Neural cell (in vitro differentiated cells): ENCODE measurements at regions not wholly inside any gene's neighbourhood (a gene's known extent, or its start where the extent isn't known, plus 50 kb on each side); places are given as distances from the start of the nearest gene placed in this dataset.

ENCODE experiments used
- H2AFZ ChIP-seq: fragments of 200-600, 300-800 bp; sonication (generic), shearing (Covaris generic); 2 replicates; pipeline ENCODE4 v1.6.0; 2014; ENCODE audit warnings: low read depth, mild to moderate bottlenecking, antibody characterized with exemption, low read length, moderate library complexity
- H3F3A ChIP-seq: fragments of 200-600 bp; shearing (Covaris generic); 2 replicates; pipeline ENCODE4 v1.6.1; 2016; ENCODE audit warnings: mild to moderate bottlenecking, moderate library complexity, mixed read lengths, antibody characterized with exemption, low read length; ENCODE audit not compliant: insufficient read depth, poor library complexity, severe bottlenecking
- H3K27ac ChIP-seq: fragments of 200-600, 300-800 bp; sonication (generic), shearing (Covaris generic); 2 replicates; pipeline ENCODE4 v1.5.1; 2014; ENCODE audit warnings: mild to moderate bottlenecking, low read length, moderate library complexity
- H3K27me3 ChIP-seq: fragments of 300-800, 200-600 bp; sonication (generic), shearing (Covaris generic); 2 replicates; pipeline ENCODE4 v1.6.0; 2014; ENCODE audit warnings: mild to moderate bottlenecking, low read depth, low read length, moderate library complexity; ENCODE audit not compliant: insufficient read depth
- H3K36me3 ChIP-seq: fragments of 300-800, 200-600 bp; sonication (generic), shearing (Covaris generic); 2 replicates; pipeline ENCODE4 v1.5.1; 2014; ENCODE audit warnings: mild to moderate bottlenecking, antibody characterized with exemption, low read length, moderate library complexity; ENCODE audit not compliant: insufficient read depth
- H3K4me2 ChIP-seq: fragments of 300-800, 200-600 bp; sonication (generic), shearing (Covaris generic); 2 replicates; pipeline ENCODE4 v1.6.0; 2014; ENCODE audit warnings: mild to moderate bottlenecking, low read length
- H3K4me3 ChIP-seq: fragments of 300-800, 200-600 bp; sonication (generic), shearing (Covaris generic); 2 replicates; pipeline ENCODE4 v1.5.1; 2014; ENCODE audit warnings: mild to moderate bottlenecking, low read length, moderate library complexity
- H3K79me2 ChIP-seq: fragments of 200-600 bp; shearing (Covaris generic); replicated peaks from 2 replicates; pipeline ENCODE4 v1.6.0; 2014; ENCODE audit warnings: mild to moderate bottlenecking, low read length, moderate library complexity; ENCODE audit not compliant: insufficient read depth
- H3K9ac ChIP-seq: fragments of 300-800, 200-600 bp; sonication (generic), shearing (Covaris generic); 2 replicates; pipeline ENCODE4 v1.6.1; 2016; ENCODE audit warnings: mild to moderate bottlenecking, low read length, mixed read lengths
- H3K9me2 ChIP-seq: fragments of 200-600 bp; shearing (Covaris generic); 2 replicates; pipeline ENCODE4 v1.6.1; 2016; ENCODE audit warnings: mild to moderate bottlenecking, low read length, mixed read lengths; ENCODE audit not compliant: insufficient read depth
- H3K9me3 ChIP-seq: fragments of 200-600, 300-800 bp; sonication (generic), shearing (Covaris generic); 2 replicates; pipeline ENCODE4 v1.6.1; 2016; ENCODE audit warnings: mild to moderate bottlenecking, mixed run types, low read length, moderate library complexity, mixed read lengths
- H4K20me1 ChIP-seq: fragments of 200-600 bp; shearing (Covaris generic); 2 replicates; pipeline ENCODE4 v1.6.1; 2016; ENCODE audit warnings: mild to moderate bottlenecking, mixed run types; ENCODE audit not compliant: insufficient read depth
- EP300 ChIP-seq: fragments of 450-650 bp; conservative IDR thresholded peaks from 2 replicates; pipeline ENCODE4 v1.6.1; 2014; ENCODE audit warnings: antibody characterized with exemption, mild to moderate bottlenecking, moderate library complexity; ENCODE audit not compliant: poor library complexity, severe bottlenecking
- EZH2 ChIP-seq: fragments of 200-600, 300-800 bp; shearing (Covaris generic), sonication (generic); IDR thresholded peaks from 2 replicates; pipeline ENCODE4 v1.6.1; 2014; ENCODE audit warnings: antibody characterized with exemption, low read length, borderline replicate concordance, mild to moderate bottlenecking; ENCODE audit not compliant: insufficient read depth, poor library complexity, severe bottlenecking
- MXI1 ChIP-seq: fragments of 450-650 bp; conservative IDR thresholded peaks from 2 replicates; pipeline ENCODE4 v1.6.1; 2014; ENCODE audit warnings: antibody characterized with exemption, mild to moderate bottlenecking; ENCODE audit not compliant: poor library complexity, severe bottlenecking
- POLR2AphosphoS5 ChIP-seq: IDR thresholded peaks from 2 replicates; pipeline ENCODE4 v1.6.1; 2012
- RAD21 ChIP-seq: fragments of 450-650 bp; conservative IDR thresholded peaks from 2 replicates; pipeline ENCODE4 v1.6.1; 2014; ENCODE audit warnings: antibody characterized with exemption, mild to moderate bottlenecking, moderate library complexity
- SMC3 ChIP-seq: fragments of 450-650 bp; conservative IDR thresholded peaks from 2 replicates; pipeline ENCODE4 v1.6.1; 2014; ENCODE audit warnings: antibody characterized with exemption, mild to moderate bottlenecking, moderate library complexity; ENCODE audit not compliant: poor library complexity
- TAF1 ChIP-seq: IDR thresholded peaks from 2 replicates; pipeline ENCODE4 v1.6.1; 2012; ENCODE audit warnings: low read depth
- TF ChIP-seq, protein P1 (sequence below): IDR thresholded peaks from 2 replicates; pipeline ENCODE4 v1.6.1; 2012; ENCODE audit warnings: borderline replicate concordance
- TF ChIP-seq, protein P2 (sequence below): fragments of 450-650 bp; IDR thresholded peaks from 2 replicates; pipeline ENCODE4 v1.5.1; 2014; ENCODE audit warnings: antibody characterized with exemption, mild to moderate bottlenecking, moderate library complexity; ENCODE audit not compliant: poor library complexity, severe bottlenecking

- Histone ChIP-seq H3K9ac (peak overlapping the region; percentile 42), H3K9me3 (no peaks in the 10 kb centered on the region), H3K4me3 (peak overlapping the region; percentile 59), H3K27me3 (no peaks in the 10 kb centered on the region), H2AFZ (no peak overlapping the region), H3K4me2 (peak overlapping the region; percentile 14), H3K79me2 (no peaks in the 10 kb centered on the region), H4K20me1 (no peaks in the 10 kb centered on the region), H3K36me3 (no peaks in the 10 kb centered on the region), H3F3A (no peaks in the 10 kb centered on the region), H3K9me2 (no peaks in the 10 kb centered on the region), H3K27ac (no peak overlapping the region)
- TF ChIP-seq, protein P1, sequence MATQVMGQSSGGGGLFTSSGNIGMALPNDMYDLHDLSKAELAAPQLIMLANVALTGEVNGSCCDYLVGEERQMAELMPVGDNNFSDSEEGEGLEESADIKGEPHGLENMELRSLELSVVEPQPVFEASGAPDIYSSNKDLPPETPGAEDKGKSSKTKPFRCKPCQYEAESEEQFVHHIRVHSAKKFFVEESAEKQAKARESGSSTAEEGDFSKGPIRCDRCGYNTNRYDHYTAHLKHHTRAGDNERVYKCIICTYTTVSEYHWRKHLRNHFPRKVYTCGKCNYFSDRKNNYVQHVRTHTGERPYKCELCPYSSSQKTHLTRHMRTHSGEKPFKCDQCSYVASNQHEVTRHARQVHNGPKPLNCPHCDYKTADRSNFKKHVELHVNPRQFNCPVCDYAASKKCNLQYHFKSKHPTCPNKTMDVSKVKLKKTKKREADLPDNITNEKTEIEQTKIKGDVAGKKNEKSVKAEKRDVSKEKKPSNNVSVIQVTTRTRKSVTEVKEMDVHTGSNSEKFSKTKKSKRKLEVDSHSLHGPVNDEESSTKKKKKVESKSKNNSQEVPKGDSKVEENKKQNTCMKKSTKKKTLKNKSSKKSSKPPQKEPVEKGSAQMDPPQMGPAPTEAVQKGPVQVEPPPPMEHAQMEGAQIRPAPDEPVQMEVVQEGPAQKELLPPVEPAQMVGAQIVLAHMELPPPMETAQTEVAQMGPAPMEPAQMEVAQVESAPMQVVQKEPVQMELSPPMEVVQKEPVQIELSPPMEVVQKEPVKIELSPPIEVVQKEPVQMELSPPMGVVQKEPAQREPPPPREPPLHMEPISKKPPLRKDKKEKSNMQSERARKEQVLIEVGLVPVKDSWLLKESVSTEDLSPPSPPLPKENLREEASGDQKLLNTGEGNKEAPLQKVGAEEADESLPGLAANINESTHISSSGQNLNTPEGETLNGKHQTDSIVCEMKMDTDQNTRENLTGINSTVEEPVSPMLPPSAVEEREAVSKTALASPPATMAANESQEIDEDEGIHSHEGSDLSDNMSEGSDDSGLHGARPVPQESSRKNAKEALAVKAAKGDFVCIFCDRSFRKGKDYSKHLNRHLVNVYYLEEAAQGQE: no peak
- TF ChIP-seq EP300 (peak; percentile 21), MXI1 (peak; percentile 14), TAF1 (no peak), RAD21 (peak; percentile 59), POLR2AphosphoS5 (no peak), EZH2 (no peak), SMC3 (peak; percentile 53)
- TF ChIP-seq, protein P2, sequence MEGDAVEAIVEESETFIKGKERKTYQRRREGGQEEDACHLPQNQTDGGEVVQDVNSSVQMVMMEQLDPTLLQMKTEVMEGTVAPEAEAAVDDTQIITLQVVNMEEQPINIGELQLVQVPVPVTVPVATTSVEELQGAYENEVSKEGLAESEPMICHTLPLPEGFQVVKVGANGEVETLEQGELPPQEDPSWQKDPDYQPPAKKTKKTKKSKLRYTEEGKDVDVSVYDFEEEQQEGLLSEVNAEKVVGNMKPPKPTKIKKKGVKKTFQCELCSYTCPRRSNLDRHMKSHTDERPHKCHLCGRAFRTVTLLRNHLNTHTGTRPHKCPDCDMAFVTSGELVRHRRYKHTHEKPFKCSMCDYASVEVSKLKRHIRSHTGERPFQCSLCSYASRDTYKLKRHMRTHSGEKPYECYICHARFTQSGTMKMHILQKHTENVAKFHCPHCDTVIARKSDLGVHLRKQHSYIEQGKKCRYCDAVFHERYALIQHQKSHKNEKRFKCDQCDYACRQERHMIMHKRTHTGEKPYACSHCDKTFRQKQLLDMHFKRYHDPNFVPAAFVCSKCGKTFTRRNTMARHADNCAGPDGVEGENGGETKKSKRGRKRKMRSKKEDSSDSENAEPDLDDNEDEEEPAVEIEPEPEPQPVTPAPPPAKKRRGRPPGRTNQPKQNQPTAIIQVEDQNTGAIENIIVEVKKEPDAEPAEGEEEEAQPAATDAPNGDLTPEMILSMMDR: peak; percentile 85
Measured at GRCh38 chr11:64449381-64450167, 90.6 kb downstream of the RPS6KA4 start.

DNA sequence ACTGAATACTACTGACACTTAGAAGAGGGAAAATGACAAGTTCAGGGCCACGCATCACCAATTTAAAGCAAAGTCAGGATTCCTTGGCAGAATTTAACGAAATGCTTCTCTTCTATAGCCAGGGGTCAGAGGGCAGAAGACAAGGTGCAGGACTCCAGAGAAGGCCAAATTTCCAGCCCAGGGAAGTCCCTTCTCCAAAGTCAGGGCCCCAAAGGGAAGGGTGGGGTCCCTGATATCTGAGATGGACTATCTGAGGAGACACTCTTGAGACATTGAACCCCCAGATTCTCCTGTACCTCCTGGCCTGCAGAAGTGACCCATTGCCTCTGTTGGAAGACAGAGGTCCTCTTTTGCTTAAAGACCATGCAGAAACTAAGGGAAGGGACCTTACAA is 91.2 kb downstream of the RPS6KA4 start:
- H2AFZ ChIP-seq: no peak overlapping the region
- no peaks in the 10 kb centered on the region for H3K9me2 ChIP-seq
- H3K4me2 ChIP-seq: no peak overlapping the region
- no peak overlapping the region for H3K27ac ChIP-seq
- no peaks in the 10 kb centered on the region for H3K9me3 ChIP-seq
- no peaks in the 10 kb centered on the region for H3K36me3 ChIP-seq
- no peak overlapping the region for H3K9ac ChIP-seq
- H4K20me1 ChIP-seq: no peaks in the 10 kb centered on the region
- no peaks in the 10 kb centered on the region for H3K27me3 ChIP-seq
- TF ChIP-seq TAF1 (no peak), SMC3 (no peak)
- H3K79me2 ChIP-seq: no peaks in the 10 kb centered on the region
- H3K4me3 ChIP-seq: no peak overlapping the region
- H3F3A ChIP-seq: no peaks in the 10 kb centered on the region
